Keratinocyte (primary cell): ENCODE measurements at regions not wholly inside any gene's neighbourhood (a gene's known extent, or its start where the extent isn't known, plus 50 kb on each side); places are given as distances from the start of the nearest gene placed in this dataset.

Experiments used
- DNase-seq: peaks from one replicate; pipeline ENCODE4 v3.0.0-alpha.2; 2011; ENCODE audit warnings: low read depth, missing footprints, low spot score
- FAIRE-seq: peaks from 2 replicates; lab custom pipeline; 2011; peaks lifted over from hg19 to GRCh38; lab: Jason Lieb, UNC
- H2AFZ ChIP-seq: 2 replicates; pipeline ENCODE4 v1.6.0; 2012; ENCODE audit warnings: low read length, control low read depth, inconsistent platforms; ENCODE audit not compliant: control insufficient read depth
- H3K27ac ChIP-seq: 2 replicates; pipeline ENCODE4 v1.5.1; 2011; ENCODE audit warnings: low read length; ENCODE audit not compliant: control insufficient read depth, insufficient read depth
- H3K27me3 ChIP-seq: 3 replicates; pipeline ENCODE4 v1.6.0; 2011; ENCODE audit warnings: low read length; ENCODE audit not compliant: control insufficient read depth, insufficient read depth; ENCODE audit errors: extremely low read depth
- H3K36me3 ChIP-seq, 2 experiments: 2 replicates in 1 of 2; 3 replicates in 1 of 2; pipeline ENCODE4 v1.5.1; 2011; ENCODE audit warnings: low read length in 2 of 2, mild to moderate bottlenecking in 1 of 2; ENCODE audit not compliant: control insufficient read depth in 2 of 2, insufficient read depth in 2 of 2; ENCODE audit errors: extremely low read depth in 1 of 2
- H3K4me1 ChIP-seq: 3 replicates; pipeline ENCODE4 v1.5.1; 2011; ENCODE audit warnings: low read length; ENCODE audit not compliant: control insufficient read depth, insufficient read depth; ENCODE audit errors: extremely low read depth
- H3K4me2 ChIP-seq: 3 replicates; pipeline ENCODE4 v1.6.0; 2011; ENCODE audit warnings: low read depth, low read length; ENCODE audit not compliant: control insufficient read depth, insufficient read depth; ENCODE audit errors: extremely low read depth
- H3K4me3 ChIP-seq, 3 experiments: fragments of 200-600 bp in 1 of 3; sonication (generic) in 1 of 3; 2 replicates in 2 of 3; 3 replicates in 1 of 3; pipeline ENCODE4 v1.5.1; 2011 to 2016; ENCODE audit warnings: low read length in 3 of 3, mild to moderate bottlenecking in 3 of 3, control low read depth in 2 of 3, inconsistent platforms in 1 of 3, low read depth in 1 of 3, mixed read lengths in 1 of 3, mixed run types in 1 of 3, moderate library complexity in 1 of 3; ENCODE audit not compliant: control insufficient read depth in 2 of 3, insufficient read depth in 2 of 3; ENCODE audit errors: extremely low read depth in 1 of 3
- H3K79me2 ChIP-seq: 2 replicates; pipeline ENCODE4 v1.6.0; 2012; ENCODE audit warnings: low read length; ENCODE audit not compliant: control insufficient read depth, insufficient read depth
- H3K9ac ChIP-seq: 3 replicates; pipeline ENCODE4 v1.6.0; 2011; ENCODE audit warnings: low read length; ENCODE audit not compliant: control insufficient read depth, insufficient read depth; ENCODE audit errors: extremely low read depth
- H3K9me1 ChIP-seq: 3 replicates; pipeline ENCODE4 v1.6.0; 2011; ENCODE audit warnings: low read length; ENCODE audit not compliant: control insufficient read depth, insufficient read depth; ENCODE audit errors: extremely low read depth
- H3K9me3 ChIP-seq: 2 replicates; pipeline ENCODE4 v1.5.1; 2012; ENCODE audit warnings: low read depth, low read length; ENCODE audit not compliant: control insufficient read depth
- H4K20me1 ChIP-seq: 3 replicates; pipeline ENCODE4 v1.6.0; 2011; ENCODE audit warnings: low read length; ENCODE audit not compliant: control insufficient read depth, insufficient read depth; ENCODE audit errors: extremely low read depth
- EZH2 ChIP-seq: IDR thresholded peaks from one replicate; pipeline ENCODE4 v1.6.1; 2012; ENCODE audit warnings: inconsistent platforms, mild to moderate bottlenecking, low read length, moderate library complexity
- dilution Hi-C: fragments of 300-500 bp; cut with MboI; formaldehyde crosslinking; loops from one replicate; pipeline ENCODE4 v1.7.0; 2020; ENCODE audit warnings: low sequenced_read_pairs; ENCODE audit not compliant: extremely low pct_ligation_motif_present
- TF ChIP-seq, protein P1 (sequence below), 3 experiments: IDR thresholded peaks in 1 of 3; conservative IDR thresholded peaks in 1 of 3; optimal IDR thresholded peaks in 1 of 3; 2 replicates in 2 of 3; 3 replicates in 1 of 3; pipeline versions ENCODE3 to v1.5.1; 2011; ENCODE audit warnings: low read length in 3 of 3, mild to moderate bottlenecking in 3 of 3, moderate library complexity in 2 of 3, control low read depth in 1 of 3, inconsistent platforms in 1 of 3; ENCODE audit not compliant: insufficient read depth in 2 of 3; ENCODE audit errors: extremely low read depth in 1 of 3

GRCh38 chr5:82694711-82695285, 382.4 kb downstream of the TMEM167A start:
- Histone ChIP-seq H3K9me1 (no peaks in the 10 kb centered on the region), H3K4me3 (no peak overlapping the region), H3K27me3 (no peaks in the 10 kb centered on the region), H3K9ac (no peak overlapping the region), H3K9me3 (no peaks in the 10 kb centered on the region), H4K20me1 (no peaks in the 10 kb centered on the region), H3K79me2 (no peaks in the 10 kb centered on the region), H3K27ac (no peak overlapping the region), H3K36me3 (no peaks in the 10 kb centered on the region), H2AFZ (no peak overlapping the region), H3K4me2 (no peak overlapping the region), H3K4me1 (no peaks in the 10 kb centered on the region)
- FAIRE-seq = no peak
- no peak for DNase-seq
- TF ChIP-seq, protein P1, sequence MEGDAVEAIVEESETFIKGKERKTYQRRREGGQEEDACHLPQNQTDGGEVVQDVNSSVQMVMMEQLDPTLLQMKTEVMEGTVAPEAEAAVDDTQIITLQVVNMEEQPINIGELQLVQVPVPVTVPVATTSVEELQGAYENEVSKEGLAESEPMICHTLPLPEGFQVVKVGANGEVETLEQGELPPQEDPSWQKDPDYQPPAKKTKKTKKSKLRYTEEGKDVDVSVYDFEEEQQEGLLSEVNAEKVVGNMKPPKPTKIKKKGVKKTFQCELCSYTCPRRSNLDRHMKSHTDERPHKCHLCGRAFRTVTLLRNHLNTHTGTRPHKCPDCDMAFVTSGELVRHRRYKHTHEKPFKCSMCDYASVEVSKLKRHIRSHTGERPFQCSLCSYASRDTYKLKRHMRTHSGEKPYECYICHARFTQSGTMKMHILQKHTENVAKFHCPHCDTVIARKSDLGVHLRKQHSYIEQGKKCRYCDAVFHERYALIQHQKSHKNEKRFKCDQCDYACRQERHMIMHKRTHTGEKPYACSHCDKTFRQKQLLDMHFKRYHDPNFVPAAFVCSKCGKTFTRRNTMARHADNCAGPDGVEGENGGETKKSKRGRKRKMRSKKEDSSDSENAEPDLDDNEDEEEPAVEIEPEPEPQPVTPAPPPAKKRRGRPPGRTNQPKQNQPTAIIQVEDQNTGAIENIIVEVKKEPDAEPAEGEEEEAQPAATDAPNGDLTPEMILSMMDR (optimal IDR thresholded peaks at IDR 0.05 in 1 of 3, IDR thresholded peaks at IDR 0.05 in 1 of 3, conservative IDR thresholded peaks at IDR 0.05 in 1 of 3; ENCODE audit: extremely low read depth in 1 of 3, insufficient read depth in 2 of 3, low read length in 3 of 3) = no peak
- no peak for TF ChIP-seq EZH2
- dilution Hi-C loops = no loop called here

DNA sequence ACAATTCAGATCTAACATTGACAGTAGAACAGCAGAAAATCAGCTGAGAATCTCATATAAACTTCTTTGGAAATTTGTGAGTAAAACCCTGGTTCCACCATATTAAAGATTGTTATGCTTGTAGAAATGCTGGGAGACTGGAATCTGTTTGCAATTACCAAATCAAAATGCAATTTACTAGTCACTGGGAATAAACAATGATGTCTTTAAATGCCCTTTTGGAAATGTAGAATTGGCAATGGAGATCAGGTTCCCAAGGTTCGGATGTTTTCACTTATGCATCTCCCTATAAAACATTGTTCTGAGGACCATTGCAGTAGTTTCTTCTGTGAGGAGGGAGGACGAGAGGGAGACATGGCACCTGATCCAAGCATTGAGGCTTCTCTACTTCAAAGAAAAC, 384.4 kb downstream of the TMEM167A start:
- no peak overlapping the region for H2AFZ ChIP-seq

More for the DNA sequence above, 384.4 kb downstream of the TMEM167A start:
- no peak overlapping the region for H3K4me2 ChIP-seq
- H3K9me1 ChIP-seq = no peaks in the 10 kb centered on the region
- no peak overlapping the region for H3K4me3 ChIP-seq
- H3K36me3 ChIP-seq = no peaks in the 10 kb centered on the region
- H3K9ac ChIP-seq = no peak overlapping the region
- H3K27ac ChIP-seq = no peak overlapping the region
- no peaks in the 10 kb centered on the region for H4K20me1 ChIP-seq
- no peaks in the 10 kb centered on the region for H3K9me3 ChIP-seq
- no peaks in the 10 kb centered on the region for H3K27me3 ChIP-seq
- dilution Hi-C loops = no loop called here
- H3K79me2 ChIP-seq = no peaks in the 10 kb centered on the region
- H3K4me1 ChIP-seq = no peaks in the 10 kb centered on the region
- FAIRE-seq (no peak), DNase-seq (no peak)
- TF ChIP-seq, protein P1 (optimal IDR thresholded peaks at IDR 0.05 in 1 of 3, IDR thresholded peaks at IDR 0.05 in 1 of 3, conservative IDR thresholded peaks at IDR 0.05 in 1 of 3; ENCODE audit: extremely low read depth in 1 of 3, insufficient read depth in 2 of 3, low read length in 3 of 3) = no peak
- no peak for TF ChIP-seq EZH2
